Mammary epithelial cell (primary cell): ENCODE measurements at regions not wholly inside any gene's neighbourhood (a gene's known extent, or its start where the extent isn't known, plus 50 kb on each side); places are given as distances from the start of the nearest gene placed in this dataset.

Source experiments
- CTCF ChIP-seq, 2 donors: IDR thresholded peaks in 1 of 2; conservative IDR thresholded peaks in 1 of 2; 2 replicates each; pipeline ENCODE4 v1.5.1; 2011 to 2012; ENCODE audit warnings: inconsistent platforms in 2 of 2, low read length in 2 of 2, mild to moderate bottlenecking in 2 of 2, control low read depth in 1 of 2, low read depth in 1 of 2; ENCODE audit not compliant: insufficient read depth in 1 of 2; ENCODE audit errors: extremely low read depth in 1 of 2
- EZH2 ChIP-seq: IDR thresholded peaks from 2 replicates; pipeline ENCODE4 v1.6.1; 2012; ENCODE audit warnings: low read length, inconsistent platforms, borderline replicate concordance

- peak; percentile 31 to 44 for TF ChIP-seq CTCF (conservative IDR thresholded peaks at IDR 0.05 in 1 of 2, IDR thresholded peaks at IDR 0.05 in 1 of 2; ENCODE audit: extremely low read depth in 1 of 2, insufficient read depth in 1 of 2, low read depth in 1 of 2, low read length in 2 of 2)
- TF ChIP-seq EZH2 = no peak
Measured at GRCh38 chr1:30340934-30341333, 382.5 kb downstream of the MATN1 start.
